ENCODE measurements at regions not wholly inside any gene's neighbourhood (a gene's known extent, or its start where the extent isn't known, plus 50 kb on each side); places are given as distances from the start of the nearest gene placed in this dataset.

DNA sequence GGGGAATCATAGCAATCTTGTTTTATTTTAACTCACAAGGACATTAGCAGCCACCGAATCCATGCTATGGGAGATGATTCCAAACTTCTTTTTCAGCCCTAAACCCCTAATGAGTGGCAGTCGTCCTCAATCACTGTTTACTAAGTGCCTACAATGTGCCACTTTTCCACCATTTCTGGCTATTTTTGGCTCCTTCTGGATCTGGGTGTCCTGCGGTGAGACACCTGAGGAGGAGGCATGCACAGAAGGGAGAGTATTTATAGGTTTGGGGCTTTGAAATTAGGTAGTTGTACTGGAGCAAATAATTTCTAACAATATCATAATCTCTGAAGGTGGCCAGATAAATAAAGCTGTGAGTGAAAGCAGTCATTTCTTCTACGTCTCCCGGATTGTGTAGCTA, 1125.6 kb downstream of the BCL11B start:
- no peak for DNase-seq

DNA sequence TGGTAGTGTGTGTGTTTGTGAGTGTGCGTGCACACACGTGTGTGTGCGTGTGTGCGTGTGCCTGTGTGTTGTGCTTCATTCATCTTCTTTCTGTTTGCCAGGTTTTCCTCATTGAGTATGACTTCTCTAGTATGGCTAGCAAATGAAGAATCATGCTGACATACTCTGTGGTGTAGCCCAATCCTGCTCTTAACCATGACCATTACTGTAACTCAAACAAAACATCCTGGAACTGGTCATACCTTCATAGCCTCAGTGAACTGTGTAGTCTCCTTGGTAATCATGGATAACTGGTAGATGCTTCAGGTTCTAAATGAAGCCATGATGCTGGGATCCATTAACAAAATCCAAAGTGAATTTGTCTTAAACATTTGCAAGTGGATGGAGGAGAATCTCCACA, 1117.7 kb downstream of the BCL11B start:
- DNase-seq, result no peak

DNA sequence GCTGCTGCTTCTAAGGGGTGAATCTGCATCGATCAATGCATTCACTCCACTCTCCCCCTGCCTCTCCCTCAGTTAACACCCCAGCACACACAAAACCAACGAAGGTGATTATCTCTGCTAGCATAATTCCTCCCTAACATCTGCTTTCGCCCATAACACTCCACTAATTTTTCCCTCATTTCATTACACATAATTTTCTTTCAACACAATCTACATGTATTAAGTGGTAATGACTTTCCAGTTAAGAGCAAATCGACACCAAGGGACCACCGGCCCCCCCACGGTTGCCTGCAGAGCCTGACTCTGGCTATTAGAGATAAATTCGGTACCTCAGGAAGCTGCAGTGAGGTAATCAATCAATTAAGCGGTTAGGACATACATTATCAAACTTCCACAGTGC, 1115.6 kb downstream of the BCL11B start:
- no peak for DNase-seq

DNA sequence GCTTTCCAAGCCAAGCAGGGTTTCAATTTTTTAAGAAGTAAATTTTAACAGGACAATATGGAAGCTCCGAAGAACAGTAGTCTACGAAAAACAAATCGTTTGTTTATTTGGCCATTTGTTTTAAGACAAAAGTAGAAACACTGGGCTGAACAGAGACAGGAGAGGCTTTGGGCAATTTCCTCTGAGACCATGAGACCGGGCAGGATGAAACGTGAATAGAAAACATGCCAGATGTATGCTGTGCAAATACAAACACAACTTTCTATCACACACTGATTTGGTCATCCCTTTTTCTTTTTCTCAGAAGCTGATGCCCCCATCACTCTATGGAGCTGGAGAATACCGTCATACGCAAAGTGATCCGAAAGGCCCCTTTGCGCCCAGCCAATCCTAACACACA, 1111.1 kb downstream of the BCL11B start:
- no peak for DNase-seq

DNA sequence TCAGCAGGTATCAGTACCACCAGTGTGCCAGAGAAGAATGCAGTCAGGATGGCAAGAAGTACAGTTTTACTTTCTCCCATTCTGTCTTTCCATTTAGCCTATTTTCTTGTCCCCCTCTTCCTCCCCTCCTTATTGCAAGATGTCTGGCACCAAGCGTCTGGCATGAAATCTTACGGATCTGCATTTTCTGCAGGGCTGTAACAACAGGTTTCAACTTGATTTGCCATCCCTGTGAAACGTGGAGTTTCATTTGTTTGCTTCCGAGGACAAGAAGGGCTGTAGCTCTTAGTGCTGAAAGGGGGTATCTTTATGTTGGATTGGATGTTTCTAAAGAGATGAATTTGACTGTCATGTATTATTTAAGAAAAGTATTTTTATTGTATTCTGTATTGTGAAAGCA, 1110.6 kb downstream of the BCL11B start:
- no peak for DNase-seq

DNA sequence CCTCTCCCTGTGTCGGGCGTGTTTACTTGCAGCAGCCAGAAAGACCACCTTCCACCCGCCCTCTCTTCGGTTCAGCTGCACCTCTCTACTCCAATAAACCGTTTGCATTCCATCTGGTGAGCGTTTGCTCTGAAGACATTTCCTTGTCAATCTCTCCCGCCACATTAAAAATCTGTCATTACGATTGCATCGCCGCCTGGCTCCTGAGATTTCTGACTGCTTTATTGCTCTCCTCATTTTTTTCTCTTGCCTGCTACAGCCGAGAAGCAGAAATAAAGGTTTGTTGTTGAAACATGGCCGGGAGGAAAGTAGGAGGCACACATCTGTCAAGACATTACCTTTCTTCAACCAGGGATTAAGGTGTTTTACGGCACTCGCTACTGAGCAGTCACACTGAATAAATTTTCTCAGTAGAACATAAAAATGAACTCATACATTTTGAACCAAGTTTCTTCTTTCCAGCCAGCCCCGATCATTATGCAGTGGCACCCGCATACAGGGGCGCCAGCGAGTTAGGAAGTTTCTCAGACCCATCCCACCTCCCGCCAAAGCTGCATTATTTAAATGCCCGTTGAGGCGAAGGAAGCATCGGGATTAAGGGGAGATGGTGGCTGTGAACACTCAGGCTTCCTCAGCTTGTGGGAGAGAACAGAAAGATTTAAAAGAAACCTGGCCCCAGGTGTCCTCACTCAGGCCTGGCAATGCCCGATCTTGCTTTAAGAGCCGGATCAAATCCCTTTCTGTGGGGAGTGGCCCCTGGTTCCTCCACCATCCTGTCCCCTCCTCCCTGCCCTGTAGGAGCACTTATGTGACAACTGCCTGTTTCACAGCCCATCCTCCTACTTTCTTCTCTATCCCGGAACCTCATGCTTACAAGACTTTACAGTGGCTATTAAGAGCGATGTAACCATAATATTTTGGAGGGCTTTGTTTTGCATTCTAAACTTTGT, 1108.9 kb downstream of the BCL11B start:
- no peak for DNase-seq

DNA sequence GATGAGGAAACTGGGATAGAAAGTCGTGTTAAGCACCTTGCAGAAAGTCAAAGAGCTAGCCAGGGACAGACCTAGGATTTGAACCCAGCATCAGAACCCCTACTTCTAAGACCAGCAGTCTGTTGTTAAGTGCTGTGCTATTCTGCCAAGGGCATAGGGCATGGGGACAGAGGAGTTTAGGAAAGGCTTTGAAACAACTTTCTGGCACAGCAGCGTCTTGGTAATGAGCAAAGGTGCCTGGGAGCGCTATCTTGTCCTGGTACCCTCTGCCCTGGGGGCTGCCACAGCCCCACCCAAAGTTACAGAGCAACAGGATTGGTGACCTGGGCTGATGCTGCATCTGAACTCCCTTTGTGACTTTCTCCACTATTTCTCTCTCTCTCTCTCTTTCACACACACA, 1108.1 kb downstream of the BCL11B start:
- no peak for DNase-seq

DNA sequence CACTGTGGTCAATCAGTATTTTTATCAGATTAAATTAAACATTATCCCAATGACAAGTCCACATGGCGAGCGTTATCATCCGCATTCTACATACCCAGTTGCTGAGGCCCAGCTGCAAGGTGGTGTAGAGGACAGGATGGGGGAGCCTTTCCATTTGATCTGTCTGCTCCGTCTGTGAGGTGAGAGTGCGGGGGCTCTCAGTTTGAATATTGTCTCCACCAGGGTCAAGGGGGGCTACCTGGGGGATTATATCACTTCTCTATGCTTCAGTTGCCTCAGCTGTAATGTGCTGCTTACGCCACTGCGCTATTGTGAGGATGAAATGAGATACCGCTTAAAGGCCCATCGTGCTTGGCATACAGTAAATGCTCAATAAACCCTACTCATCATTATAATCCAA, 1106.0 kb downstream of the BCL11B start:
- DNase-seq, result no peak

DNA sequence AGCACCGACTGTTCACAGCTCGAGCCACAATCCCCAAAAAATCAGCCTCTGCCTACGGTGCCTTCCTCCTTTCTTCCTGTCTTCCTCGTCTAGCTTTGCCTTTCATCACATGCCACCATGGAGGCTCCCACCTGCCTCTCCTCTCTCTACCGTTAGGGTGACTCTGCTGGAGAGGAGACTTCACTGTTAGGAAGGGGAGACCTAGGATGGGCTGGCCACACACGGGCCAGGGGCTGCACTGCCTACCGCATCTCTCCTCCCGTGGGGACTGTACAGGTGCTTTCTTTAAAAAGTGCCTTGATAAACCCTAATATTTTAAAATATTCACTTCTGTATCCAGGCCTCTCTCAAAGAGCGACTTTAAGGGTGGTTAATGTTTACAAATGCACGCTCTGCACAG, 1104.7 kb downstream of the BCL11B start:
- no peak for DNase-seq

DNA sequence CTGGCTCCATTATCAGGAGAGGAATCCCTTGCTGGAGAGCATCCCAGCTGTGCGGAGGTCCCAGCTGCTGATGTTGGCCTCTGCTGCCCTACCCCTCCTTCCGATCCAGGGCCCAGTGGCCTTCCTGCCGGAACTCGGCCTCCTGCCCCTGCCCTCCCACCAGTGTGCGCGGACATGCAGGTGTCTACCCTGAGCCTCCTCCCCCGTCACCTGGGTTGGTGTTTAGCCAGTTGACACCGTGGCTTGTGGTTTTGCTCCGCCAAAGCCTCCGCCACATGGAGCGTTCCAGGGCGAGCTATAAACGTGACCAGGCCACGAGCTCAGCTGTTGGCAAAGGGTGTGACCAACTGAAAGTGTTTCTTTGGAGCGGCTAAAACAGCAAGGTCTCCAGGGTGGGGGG, 1104.3 kb downstream of the BCL11B start:
- no peak for DNase-seq

DNA sequence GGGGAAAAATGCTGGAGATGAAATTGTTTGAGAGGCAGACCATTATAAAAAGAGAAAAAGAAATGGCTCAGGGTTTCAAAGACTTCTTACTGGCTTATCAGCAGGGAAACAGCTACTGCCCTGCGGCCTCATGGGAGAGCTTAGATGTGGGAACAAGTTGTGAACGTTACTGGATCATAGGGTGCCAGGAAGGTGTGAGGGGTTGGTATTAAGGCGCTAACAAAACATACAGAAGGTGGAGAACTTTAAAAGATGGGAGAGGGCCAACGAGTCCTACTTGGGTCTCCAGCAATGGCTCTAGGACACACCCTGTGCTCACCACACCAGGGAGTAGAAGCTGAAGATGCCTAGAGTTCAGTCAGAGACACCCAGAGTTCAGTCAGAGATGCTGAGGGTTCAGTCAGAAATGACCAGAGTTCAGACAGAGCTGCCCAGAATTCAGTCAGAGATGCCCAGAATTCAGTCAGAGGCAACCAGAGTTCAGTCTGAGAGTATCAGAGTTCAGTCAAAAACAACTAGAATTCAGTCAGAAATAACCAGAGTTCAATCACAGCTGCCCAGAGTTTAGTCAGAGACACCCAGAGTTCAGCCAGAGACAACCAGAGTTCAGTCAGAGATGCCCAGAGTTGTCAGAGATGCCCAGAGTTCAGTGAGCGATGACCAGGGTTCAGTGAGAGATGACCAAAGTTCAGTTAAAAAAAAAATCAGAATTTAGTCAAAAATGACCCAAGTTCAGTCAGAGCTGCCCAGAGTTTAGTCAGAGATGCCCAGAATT, 1103.6 kb downstream of the BCL11B start:
- no peak for DNase-seq

DNA sequence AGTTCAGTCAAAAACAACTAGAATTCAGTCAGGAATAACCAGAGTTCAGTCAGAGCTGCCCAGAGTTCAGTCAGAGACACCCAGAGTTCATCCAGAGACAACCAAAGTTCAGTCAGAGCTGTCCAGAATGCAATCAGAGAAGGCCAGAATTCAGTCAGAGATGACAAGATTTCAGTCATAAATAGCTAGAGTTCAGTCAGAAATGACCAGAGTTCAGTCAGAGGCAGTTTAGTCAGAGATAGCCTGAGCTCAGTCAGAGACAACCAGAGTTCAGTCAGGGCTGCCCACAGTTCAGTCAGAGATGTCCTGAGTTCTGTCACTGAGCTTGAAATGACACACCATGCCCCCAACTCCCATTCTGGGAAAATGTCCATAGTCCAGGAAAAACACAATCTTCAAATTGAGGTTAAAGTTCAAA, 1102.8 kb downstream of the BCL11B start:
- DNase-seq, result no peak

DNA sequence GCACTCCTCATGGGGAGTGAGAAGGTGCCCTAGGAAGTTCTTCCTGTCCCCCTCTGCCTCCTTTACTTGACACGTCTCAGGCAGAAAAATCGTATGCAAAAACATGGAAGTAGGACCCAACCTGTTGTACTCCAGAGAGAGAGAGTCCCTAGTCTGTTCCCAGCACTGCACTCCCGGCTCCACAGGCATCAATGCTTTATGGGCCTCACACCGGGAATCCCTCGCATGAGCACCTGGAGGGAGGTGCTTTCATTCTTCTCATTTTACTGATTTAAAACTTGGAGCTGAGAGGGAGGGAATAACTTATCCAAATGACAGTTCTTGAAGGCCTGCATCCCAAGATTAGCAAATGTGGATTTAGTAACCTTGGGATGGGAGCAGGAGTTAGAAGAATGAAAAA, 1101.4 kb downstream of the BCL11B start:
- DNase-seq, result no peak

DNA sequence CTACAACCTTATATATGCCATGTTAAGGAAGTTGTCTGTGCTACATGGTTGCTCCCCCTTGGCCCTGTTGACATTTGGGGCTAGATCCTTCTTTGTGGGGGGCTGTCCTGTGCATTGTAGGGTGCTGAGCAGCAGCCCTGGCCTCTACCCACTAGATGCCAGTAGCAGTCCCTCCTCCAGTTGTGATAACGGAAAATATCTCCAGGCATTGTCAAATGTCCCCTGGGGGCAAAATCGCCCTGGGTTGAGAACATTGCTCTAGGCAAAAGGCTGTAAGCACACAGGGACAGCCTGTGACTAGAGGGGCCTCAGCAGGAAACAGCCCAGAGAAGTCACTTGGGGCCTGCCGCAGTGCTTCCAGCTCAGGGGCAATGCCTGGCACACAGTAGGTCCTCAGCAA, 1100.3 kb downstream of the BCL11B start:
- DNase-seq, result no peak

DNA sequence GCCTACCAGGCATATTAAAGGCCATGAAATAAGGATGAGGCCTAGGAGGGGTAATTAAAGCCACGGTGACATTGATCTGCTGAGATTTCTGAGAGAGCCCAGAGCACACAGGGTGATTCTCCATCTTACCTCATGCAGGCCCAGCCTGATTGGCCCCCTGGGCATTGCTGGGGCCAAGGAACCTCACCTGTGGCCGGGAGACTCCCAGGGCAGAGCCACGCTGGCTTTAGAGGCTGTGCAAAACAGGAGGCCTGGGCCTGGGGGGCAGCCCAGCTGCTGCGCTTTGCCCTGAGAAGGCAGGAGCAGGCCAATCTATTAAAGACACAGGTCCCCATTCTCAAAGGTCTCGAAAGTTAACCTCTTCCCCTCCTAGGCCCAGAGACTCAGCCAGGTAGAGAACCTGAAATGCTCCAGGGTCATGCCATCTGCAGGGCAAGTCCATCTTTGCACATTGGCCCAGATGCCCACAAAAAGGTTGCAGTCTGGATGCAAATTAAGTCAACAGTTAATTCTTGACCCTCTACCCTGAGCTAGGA, 1099.7 kb downstream of the BCL11B start:
- DNase-seq, result no peak

DNA sequence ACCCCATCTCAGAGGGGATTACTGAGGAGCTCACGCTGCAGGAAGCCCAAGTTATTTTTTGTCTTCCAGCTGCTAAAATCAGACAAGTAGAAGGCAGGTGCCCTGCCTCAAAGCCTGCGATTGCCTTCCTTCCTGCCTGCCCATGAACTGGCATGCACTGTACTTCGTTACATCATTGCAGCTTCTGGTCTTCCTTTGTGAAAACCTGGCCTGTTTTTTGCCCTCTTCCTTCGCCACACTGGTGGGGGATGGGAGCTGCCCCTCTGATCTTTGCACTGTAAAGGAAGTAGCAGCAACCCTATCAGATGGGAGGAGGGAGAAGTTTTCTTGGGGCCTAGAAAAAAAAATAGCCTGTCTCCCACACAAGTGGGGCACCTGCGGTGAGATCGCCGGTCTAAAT, 1098.7 kb downstream of the BCL11B start:
- no peak for DNase-seq

DNA sequence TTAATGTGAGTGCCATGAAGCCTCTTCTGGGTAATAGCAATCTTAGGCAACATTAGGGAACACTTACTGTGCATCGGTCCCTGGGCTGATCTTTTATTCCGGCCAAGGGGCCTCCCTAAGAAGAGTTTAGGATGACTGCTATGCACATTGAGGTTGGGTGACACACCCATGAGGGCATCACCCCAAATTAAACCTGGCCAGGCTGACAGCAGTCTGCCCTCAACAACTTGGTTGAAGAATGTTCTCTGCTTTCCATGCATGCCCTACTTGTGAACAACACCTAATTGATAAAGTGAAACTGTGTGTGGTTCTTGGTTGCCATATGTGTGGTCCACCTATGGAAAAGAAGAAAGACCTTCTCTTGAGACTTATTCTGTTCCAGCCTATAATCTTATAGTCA, 1098.0 kb downstream of the BCL11B start:
- no peak for DNase-seq

DNA sequence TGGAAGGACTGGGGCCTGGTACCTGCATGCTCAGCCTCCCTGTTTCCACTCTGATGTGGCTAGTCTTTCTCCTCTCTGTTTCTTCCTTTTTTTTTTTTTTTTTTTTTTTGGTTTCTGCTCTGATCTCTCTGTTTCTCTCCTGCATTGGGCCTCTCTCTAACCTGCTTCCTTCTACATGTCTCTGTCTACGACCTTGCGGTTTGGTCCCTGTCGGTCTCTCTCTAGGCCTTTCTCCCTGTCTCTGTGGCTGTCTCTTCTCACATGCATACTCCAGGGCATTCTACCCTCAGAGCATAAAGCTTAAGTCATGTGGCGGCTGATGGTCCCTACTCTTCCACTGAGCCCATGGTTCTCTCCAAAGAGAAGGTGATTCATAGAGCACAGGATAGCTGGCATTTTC, 1096.6 kb downstream of the BCL11B start:
- no peak for DNase-seq

DNA sequence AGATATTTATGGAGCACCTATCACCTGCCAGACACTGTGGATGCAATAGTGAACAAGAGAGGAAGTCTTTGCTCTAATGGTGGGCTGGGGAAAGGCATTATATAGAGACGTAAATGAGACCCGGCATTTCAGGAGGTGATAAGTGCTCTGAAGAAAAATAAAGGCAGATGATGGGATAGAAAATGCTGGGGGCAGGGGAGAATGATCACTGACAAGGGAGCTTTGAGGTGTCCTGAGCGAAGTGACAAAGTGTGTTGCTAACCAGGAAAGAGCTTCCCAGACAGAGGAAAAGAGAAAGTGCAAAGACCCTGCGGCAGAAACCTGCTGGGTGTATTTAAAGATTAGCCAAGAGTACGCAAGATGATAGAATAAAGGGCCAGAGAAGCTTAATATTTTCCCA, 1096.1 kb downstream of the BCL11B start:
- DNase-seq, result no peak

DNA sequence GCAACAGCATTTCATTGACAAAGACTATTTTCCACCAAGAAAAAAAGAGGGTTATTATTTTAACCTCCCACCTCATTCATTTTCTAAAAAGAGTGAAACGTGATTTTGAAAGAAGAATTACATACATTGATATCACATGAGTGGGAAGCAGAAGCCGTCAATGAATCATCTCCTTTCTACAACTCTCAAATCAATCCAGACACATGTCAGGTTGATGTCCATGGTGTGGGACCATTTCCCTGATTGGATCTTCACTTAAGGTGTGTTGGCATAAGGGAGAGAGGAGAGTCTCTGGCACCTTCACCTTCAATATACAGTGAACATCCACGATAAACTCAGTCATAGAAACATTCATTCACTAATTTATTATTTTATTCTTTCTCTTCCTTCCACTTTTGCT, 1095.1 kb downstream of the BCL11B start:
- no peak for DNase-seq

DNA sequence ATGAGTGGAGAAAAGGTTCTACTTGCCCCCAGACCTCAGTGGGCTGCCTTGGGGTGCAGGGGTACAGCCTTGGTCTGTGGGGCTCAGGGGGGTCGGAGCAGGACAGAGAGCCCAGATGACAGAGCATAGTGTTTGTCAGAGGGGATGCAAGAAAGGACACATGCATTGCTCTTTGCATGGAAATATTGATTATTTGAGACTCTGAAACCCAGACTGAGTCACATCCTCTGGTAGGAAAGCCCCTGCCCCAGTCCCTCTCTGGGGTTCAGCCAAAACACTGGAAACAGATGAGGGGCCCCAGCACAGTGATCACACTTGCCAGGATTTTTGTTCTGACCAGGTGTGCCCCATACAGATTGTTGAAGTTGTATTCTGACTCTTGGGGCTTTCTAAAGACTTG, 1094.4 kb downstream of the BCL11B start:
- no peak for DNase-seq

DNA sequence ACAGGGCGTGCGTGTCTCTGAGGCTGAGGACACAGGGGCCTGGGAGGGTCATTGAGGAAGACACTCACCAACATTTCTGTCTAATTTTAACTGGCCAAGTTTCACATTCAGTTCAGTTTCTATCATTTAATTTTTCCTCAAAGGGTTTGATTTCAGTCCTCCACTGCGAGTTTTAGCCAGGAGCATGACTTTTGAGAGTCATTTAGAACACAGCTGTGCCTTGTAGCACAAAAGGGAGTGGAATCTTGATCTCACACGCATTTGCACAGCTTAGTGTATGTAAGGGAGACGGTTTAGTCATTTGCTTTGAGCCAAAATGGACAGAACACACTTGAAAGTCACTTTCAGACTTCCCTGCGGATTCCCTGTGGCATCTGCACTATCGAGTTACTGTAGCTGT, 1090.8 kb downstream of the BCL11B start:
- no peak for DNase-seq

DNA sequence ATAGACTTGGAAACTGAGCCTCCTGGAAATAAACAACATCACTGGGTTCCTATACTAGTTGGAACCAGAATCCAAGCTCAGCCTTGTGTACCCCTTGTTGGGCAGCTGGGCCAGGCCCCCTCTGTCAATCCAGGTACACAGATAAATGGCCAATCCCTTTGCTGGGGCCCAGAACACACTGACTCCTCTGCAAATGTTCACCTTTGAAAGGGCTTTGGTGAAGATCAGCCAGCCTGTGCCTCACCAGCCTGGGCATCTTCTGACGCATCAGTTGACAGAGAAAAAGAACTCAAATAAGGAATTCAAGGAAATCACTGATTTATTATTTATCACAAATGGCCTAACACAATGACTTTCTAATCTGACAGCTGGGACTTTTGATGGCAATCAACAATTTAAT, 1090.2 kb downstream of the BCL11B start:
- DNase-seq, result no peak
